ENCODE measurements at regions not wholly inside any gene's neighbourhood (a gene's known extent, or its start where the extent isn't known, plus 50 kb on each side); places are given as distances from the start of the nearest gene placed in this dataset.

DNA sequence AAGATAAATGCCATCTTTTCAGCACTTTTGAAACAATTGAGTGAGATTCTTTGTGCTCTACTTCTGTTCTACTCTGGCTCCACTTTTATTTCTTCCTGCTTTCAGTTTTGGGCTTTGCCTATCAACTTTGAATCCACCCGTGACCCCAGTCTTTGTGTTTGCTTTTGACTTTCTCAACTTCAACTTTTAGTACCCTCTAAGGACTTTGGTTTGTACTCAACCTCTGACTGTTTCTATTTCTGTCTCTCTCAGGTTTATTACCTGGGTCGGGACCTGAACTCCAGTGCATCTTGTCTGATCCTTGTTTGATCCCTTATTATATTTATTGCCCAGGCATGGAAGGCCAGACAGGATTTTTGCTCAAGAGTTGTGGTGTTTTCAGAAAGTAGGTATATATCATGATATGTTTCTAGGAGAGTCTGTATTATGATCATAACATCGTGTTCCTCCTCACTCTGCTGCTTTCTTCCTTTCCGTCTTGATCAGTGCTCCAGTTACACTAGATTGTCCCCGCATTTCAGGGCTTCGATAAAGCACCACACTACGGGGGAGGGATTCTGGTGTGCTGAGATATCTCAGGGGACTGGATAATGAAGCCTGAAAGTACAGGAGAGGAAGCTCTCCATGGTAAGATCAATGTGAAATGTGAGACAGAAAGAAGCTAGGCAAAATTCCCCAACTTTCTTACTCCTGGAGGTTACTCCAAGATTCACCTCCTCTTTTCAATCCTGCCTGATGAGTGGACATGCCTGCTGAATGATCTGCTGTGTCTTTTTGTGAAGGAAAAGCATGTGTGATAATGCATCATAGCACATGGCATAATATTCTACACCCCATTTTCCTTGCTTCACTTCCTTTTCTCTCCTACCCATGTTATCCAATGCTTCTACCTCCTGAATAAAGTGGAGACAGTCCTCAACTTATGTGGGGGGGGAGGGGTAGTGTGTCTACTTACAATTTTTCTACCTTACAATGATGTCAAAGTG is 155.5 kb upstream of the GRIN3A start:
- Histone ChIP-seq H3K36me3 (ENCODE audit: insufficient read depth, low read length) (no peaks in the 10 kb centered on the region), H3K9me3 (ENCODE audit: low read length) (no peaks in the 10 kb centered on the region), H3K4me3 (ENCODE audit: low read length) (no peak overlapping the region), H3K4me1 (ENCODE audit: insufficient read depth, low read length) (no peaks in the 10 kb centered on the region), H3K27ac (ENCODE audit: low read depth, low read length) (no peak overlapping the region), H3K27me3 (ENCODE audit: insufficient read depth, low read length, poor library complexity, severe bottlenecking) (no peaks in the 10 kb centered on the region)
- Mint-ChIP-seq H3K27ac (no peak overlapping the region), H3K4me1 (no peaks in the 10 kb centered on the region), H3K9me3 (peaks cover 0 to 7% (median 0%) of the 10 kb centered on the region in 5 donors), H3K27me3 (no peaks in the 10 kb centered on the region), H3K4me3 (no peak overlapping the region), H3K36me3 (no peaks in the 10 kb centered on the region)
- ChIA-PET POLR2A (no interaction called here), CTCF (no interaction called here)
- DNase-seq: no peak

DNA sequence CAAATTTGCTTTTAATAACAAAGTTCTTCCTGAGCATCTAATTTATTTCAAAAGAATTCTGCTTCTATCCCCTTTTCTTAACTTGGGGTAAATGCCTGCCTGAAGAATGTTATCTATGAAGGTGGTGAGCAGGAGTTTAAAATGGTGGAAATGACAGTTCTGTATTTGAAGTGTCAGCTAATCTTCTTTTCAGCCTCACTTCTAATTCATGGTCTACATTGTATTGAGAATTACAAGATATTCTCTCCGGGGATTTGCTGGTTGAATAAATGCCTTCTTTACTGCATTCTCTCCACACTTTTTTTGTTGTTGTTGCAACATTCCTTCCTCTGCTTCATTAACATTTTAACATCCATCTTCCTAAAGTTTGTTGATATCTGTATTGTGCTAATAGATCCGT is 143.1 kb upstream of the GRIN3A start:
- no peaks in the 10 kb centered on the region for H3K9me3 ChIP-seq (ENCODE audit: low read length)
- no peak overlapping the region for H3K4me3 ChIP-seq (ENCODE audit: low read length)
- H3K27me3 ChIP-seq (ENCODE audit: insufficient read depth, low read length, poor library complexity, severe bottlenecking): no peaks in the 10 kb centered on the region
- H3K36me3 Mint-ChIP-seq: no peaks in the 10 kb centered on the region
- H3K4me3 Mint-ChIP-seq: no peak overlapping the region
- CTCF ChIA-PET: no interaction called here
- DNase-seq: no peak
- POLR2A ChIA-PET: no interaction called here
- no peaks in the 10 kb centered on the region for H3K27me3 Mint-ChIP-seq
- H3K27ac ChIP-seq (ENCODE audit: low read depth, low read length): no peak overlapping the region
- H3K4me1 ChIP-seq (ENCODE audit: insufficient read depth, low read length): no peaks in the 10 kb centered on the region
- no peaks in the 10 kb centered on the region for H3K36me3 ChIP-seq (ENCODE audit: insufficient read depth, low read length)
- no peak overlapping the region for H3K27ac Mint-ChIP-seq
- H3K4me1 Mint-ChIP-seq: no peaks in the 10 kb centered on the region
- peaks cover 0 to 14% (median 5%) of the 10 kb centered on the region in 5 donors for H3K9me3 Mint-ChIP-seq

DNA sequence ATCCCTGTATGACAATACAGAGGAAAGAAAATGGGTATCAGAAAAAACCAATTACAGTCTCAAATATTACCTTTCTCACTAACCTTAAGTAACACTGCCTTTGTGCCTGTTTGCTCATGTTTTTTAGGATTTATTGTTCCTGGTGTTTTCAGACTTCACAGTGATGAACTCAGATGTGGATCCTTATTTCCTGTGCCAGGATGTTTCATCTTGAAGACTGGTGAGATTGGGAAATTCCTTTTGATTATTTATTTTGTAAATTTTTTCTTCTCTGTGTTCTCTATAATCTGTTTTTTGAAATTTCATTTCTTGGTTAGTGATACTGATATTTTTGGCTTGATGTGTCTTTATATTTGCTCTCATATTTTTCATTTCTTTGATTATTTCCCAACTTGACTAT is 142.4 kb upstream of the GRIN3A start:
- H3K27me3 Mint-ChIP-seq: no peaks in the 10 kb centered on the region
- H3K4me3 Mint-ChIP-seq: no peak overlapping the region
- Histone ChIP-seq H3K36me3 (ENCODE audit: insufficient read depth, low read length) (no peaks in the 10 kb centered on the region), H3K4me1 (ENCODE audit: insufficient read depth, low read length) (no peaks in the 10 kb centered on the region), H3K27ac (ENCODE audit: low read depth, low read length) (no peak overlapping the region), H3K9me3 (ENCODE audit: low read length) (no peaks in the 10 kb centered on the region), H3K27me3 (ENCODE audit: insufficient read depth, low read length, poor library complexity, severe bottlenecking) (no peaks in the 10 kb centered on the region), H3K4me3 (ENCODE audit: low read length) (no peak overlapping the region)
- H3K36me3 Mint-ChIP-seq: no peaks in the 10 kb centered on the region
- no peak overlapping the region for H3K27ac Mint-ChIP-seq
- ChIA-PET CTCF (no interaction called here), POLR2A (no interaction called here)
- DNase-seq: no peak
- peaks cover 0 to 14% (median 5%) of the 10 kb centered on the region in 5 donors for H3K9me3 Mint-ChIP-seq
- no peaks in the 10 kb centered on the region for H3K4me1 Mint-ChIP-seq

DNA sequence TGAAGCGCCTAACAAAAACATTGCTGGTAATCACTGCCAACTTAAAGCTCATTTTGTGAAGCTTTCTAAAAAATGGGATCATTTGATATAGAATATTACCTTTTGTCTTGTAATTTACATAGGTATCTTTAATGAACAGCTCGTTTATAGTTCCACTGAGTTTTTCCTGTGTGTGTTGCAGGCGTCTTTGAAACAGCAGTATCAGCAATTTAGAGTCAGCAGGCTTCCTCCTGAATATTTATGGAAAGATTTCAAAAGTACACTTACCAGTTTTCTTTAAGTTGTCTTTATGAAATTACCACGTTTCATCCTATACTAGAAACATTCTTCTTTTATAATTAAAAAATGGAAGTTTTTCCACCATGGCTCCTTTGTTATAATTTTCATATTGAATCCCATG is 140.3 kb upstream of the GRIN3A start:
- H3K27ac Mint-ChIP-seq: no peak overlapping the region
- H3K27me3 ChIP-seq (ENCODE audit: insufficient read depth, low read length, poor library complexity, severe bottlenecking): no peaks in the 10 kb centered on the region
- no peaks in the 10 kb centered on the region for H3K27me3 Mint-ChIP-seq
- H3K4me3 Mint-ChIP-seq: no peak overlapping the region
- H3K4me3 ChIP-seq (ENCODE audit: low read length): no peak overlapping the region
- no peak overlapping the region for H3K27ac ChIP-seq (ENCODE audit: low read depth, low read length)
- H3K9me3 Mint-ChIP-seq: peaks cover 0 to 14% (median 3%) of the 10 kb centered on the region in 5 donors
- H3K36me3 Mint-ChIP-seq: no peaks in the 10 kb centered on the region
- POLR2A ChIA-PET: no interaction called here
- DNase-seq: no peak
- no peaks in the 10 kb centered on the region for H3K9me3 ChIP-seq (ENCODE audit: low read length)
- no peaks in the 10 kb centered on the region for H3K4me1 ChIP-seq (ENCODE audit: insufficient read depth, low read length)
- H3K36me3 ChIP-seq (ENCODE audit: insufficient read depth, low read length): no peaks in the 10 kb centered on the region
- CTCF ChIA-PET: no interaction called here
- no peaks in the 10 kb centered on the region for H3K4me1 Mint-ChIP-seq

DNA sequence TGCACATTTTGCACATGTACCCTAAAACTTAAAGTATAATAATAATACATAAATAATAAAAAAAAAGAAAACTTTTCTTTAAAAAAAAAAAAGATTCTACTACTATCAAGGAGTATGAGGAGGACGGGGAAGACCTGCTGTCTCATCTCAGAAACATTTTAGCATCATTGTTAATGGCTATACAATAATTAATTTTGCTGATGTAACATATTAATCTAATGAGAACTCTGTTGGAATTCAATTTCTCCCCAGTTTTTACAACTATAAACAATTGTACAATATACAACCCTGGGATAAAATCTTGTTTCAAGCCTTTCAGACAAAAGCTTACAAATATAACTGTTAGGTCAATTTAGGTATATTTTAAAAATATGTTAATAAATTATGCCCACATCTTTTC is 139.0 kb upstream of the GRIN3A start:
- Mint-ChIP-seq H3K4me1 (no peaks in the 10 kb centered on the region), H3K4me3 (no peak overlapping the region), H3K36me3 (no peaks in the 10 kb centered on the region), H3K9me3 (peaks cover 0 to 14% (median 3%) of the 10 kb centered on the region in 5 donors), H3K27me3 (peaks cover 0 to 2% of the 10 kb centered on the region in 2 donors), H3K27ac (no peak overlapping the region)
- H3K27me3 ChIP-seq (ENCODE audit: insufficient read depth, low read length, poor library complexity, severe bottlenecking): no peaks in the 10 kb centered on the region
- no peaks in the 10 kb centered on the region for H3K4me1 ChIP-seq (ENCODE audit: insufficient read depth, low read length)
- H3K27ac ChIP-seq (ENCODE audit: low read depth, low read length): no peak overlapping the region
- DNase-seq: no peak
- no peaks in the 10 kb centered on the region for H3K9me3 ChIP-seq (ENCODE audit: low read length)
- CTCF ChIA-PET: no interaction called here
- no peaks in the 10 kb centered on the region for H3K36me3 ChIP-seq (ENCODE audit: insufficient read depth, low read length)
- POLR2A ChIA-PET: no interaction called here
- no peak overlapping the region for H3K4me3 ChIP-seq (ENCODE audit: low read length)

GRCh38 chr9:101861472-101861871 is 123.0 kb upstream of the GRIN3A start:
- POLR2A ChIA-PET: no interaction called here
- no peak for DNase-seq
- H3K36me3 ChIP-seq (ENCODE audit: insufficient read depth, low read length): no peaks in the 10 kb centered on the region
- Mint-ChIP-seq H3K27ac (no peak overlapping the region), H3K4me1 (no peaks in the 10 kb centered on the region), H3K4me3 (no peak overlapping the region), H3K27me3 (peaks cover 0 to 1% of the 10 kb centered on the region in 2 donors), H3K9me3 (peaks cover 0 to 5% (median 2%) of the 10 kb centered on the region in 5 donors), H3K36me3 (no peaks in the 10 kb centered on the region)
- no peak overlapping the region for H3K27ac ChIP-seq (ENCODE audit: low read depth, low read length)
- no peaks in the 10 kb centered on the region for H3K4me1 ChIP-seq (ENCODE audit: insufficient read depth, low read length)
- no peaks in the 10 kb centered on the region for H3K9me3 ChIP-seq (ENCODE audit: low read length)
- no peaks in the 10 kb centered on the region for H3K27me3 ChIP-seq (ENCODE audit: insufficient read depth, low read length, poor library complexity, severe bottlenecking)
- CTCF ChIA-PET: no interaction called here
- H3K4me3 ChIP-seq (ENCODE audit: low read length): no peak overlapping the region

DNA sequence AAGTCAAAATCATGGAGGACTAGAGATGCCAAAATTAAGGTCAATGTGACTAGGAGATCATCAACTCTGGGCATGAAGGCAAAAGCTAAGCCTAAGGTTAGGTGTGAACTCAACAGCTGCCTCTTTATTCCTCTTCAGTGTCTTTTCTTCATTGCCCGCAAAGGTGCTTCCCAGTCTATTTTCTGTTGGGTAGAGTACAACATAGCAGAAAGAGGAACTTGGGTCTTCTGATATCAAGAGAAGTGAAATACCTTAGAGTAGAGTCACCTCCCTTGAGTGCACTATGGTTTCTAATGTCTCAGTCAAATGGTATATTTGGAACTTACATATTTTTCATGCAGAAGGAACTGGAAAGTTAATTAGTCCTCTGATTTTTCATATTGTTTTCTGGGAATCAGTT is 122.5 kb upstream of the GRIN3A start:
- Mint-ChIP-seq H3K9me3 (peaks cover 0 to 7% (median 2%) of the 10 kb centered on the region in 5 donors), H3K27ac (no peak overlapping the region), H3K4me3 (no peak overlapping the region), H3K27me3 (peaks cover 0 to 1% of the 10 kb centered on the region in 2 donors), H3K4me1 (no peaks in the 10 kb centered on the region), H3K36me3 (no peaks in the 10 kb centered on the region)
- POLR2A ChIA-PET: no interaction called here
- no peaks in the 10 kb centered on the region for H3K9me3 ChIP-seq (ENCODE audit: low read length)
- H3K4me3 ChIP-seq (ENCODE audit: low read length): no peak overlapping the region
- no peaks in the 10 kb centered on the region for H3K27me3 ChIP-seq (ENCODE audit: insufficient read depth, low read length, poor library complexity, severe bottlenecking)
- CTCF ChIA-PET: no interaction called here
- no peak overlapping the region for H3K27ac ChIP-seq (ENCODE audit: low read depth, low read length)
- H3K36me3 ChIP-seq (ENCODE audit: insufficient read depth, low read length): no peaks in the 10 kb centered on the region
- no peak for DNase-seq
- H3K4me1 ChIP-seq (ENCODE audit: insufficient read depth, low read length): no peaks in the 10 kb centered on the region

DNA sequence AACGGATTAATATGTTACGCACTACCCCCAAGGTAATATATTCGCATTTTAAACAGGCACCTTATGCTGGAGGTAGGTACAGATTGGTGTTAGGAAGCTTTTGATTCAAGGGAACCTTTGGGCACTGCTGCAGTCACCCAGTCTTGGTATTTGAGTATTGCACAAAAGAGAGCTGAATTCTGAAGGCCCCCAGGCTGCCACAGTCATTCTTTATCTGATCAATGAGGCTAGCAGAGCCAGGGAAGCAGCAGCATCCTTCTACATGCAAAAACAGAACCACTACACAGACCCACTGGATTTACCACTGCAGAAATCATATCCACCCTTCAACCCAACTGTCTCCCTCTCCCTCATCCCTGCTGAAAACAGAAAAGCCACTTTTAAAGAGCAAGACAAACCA is 121.2 kb upstream of the GRIN3A start:
- Histone ChIP-seq H3K9me3 (ENCODE audit: low read length) (no peaks in the 10 kb centered on the region), H3K36me3 (ENCODE audit: insufficient read depth, low read length) (no peaks in the 10 kb centered on the region), H3K27me3 (ENCODE audit: insufficient read depth, low read length, poor library complexity, severe bottlenecking) (no peaks in the 10 kb centered on the region), H3K4me1 (ENCODE audit: insufficient read depth, low read length) (no peaks in the 10 kb centered on the region), H3K27ac (ENCODE audit: low read depth, low read length) (no peak overlapping the region), H3K4me3 (ENCODE audit: low read length) (no peak overlapping the region)
- Mint-ChIP-seq H3K4me1 (no peaks in the 10 kb centered on the region), H3K4me3 (no peak overlapping the region), H3K9me3 (peaks cover 0 to 7% (median 5%) of the 10 kb centered on the region in 5 donors), H3K36me3 (no peaks in the 10 kb centered on the region), H3K27ac (no peak overlapping the region), H3K27me3 (peaks cover 0 to 1% of the 10 kb centered on the region in 2 donors)
- DNase-seq: no peak
- ChIA-PET CTCF (no interaction called here), POLR2A (no interaction called here)

All from CD8-positive, alpha-beta memory T cell (primary cell).